GM23338 (cell line): ENCODE measurements at regions not wholly inside any gene's neighbourhood (a gene's known extent, or its start where the extent isn't known, plus 50 kb on each side); places are given as distances from the start of the nearest gene placed in this dataset.

Source experiments
- ATAC-seq: fragments of 200-7000 bp; cut with Tn5 transposase; 3 replicates; pipeline ENCODE4 v1.9.1; 2020
- DNase-seq: peaks from one replicate; pipeline ENCODE4 v3.0.0-alpha.2; 2015; ENCODE audit warnings: low spot score
- H2AFZ ChIP-seq: fragments of 200-600 bp; sonication (generic); 2 replicates; pipeline ENCODE4 v1.8.0; 2016; ENCODE audit warnings: antibody characterized with exemption, mild to moderate bottlenecking, moderate library complexity
- H3F3A ChIP-seq: fragments of 200-600 bp; sonication (generic); replicated peaks from 2 replicates; pipeline ENCODE4 v1.8.0; 2017; ENCODE audit warnings: antibody characterized with exemption, mixed run types, low read depth
- H3K27ac ChIP-seq: fragments of 200-600 bp; sonication (generic); 2 replicates; pipeline ENCODE4 v1.6.1; 2016; ENCODE audit warnings: low read depth
- H3K27me3 ChIP-seq: fragments of 200-600 bp; sonication (generic); 2 replicates; pipeline ENCODE4 v1.8.0; 2016; ENCODE audit warnings: mild to moderate bottlenecking, mixed run types, moderate library complexity; ENCODE audit not compliant: insufficient read depth
- H3K36me3 ChIP-seq: fragments of 200-600 bp; sonication (generic); 2 replicates; pipeline ENCODE4 v1.8.0; 2016; ENCODE audit warnings: mild to moderate bottlenecking; ENCODE audit not compliant: insufficient read depth
- H3K4me1 ChIP-seq: fragments of 200-600 bp; sonication (generic); 2 replicates; pipeline ENCODE4 v1.8.0; 2016; ENCODE audit warnings: mild to moderate bottlenecking, moderate library complexity; ENCODE audit not compliant: insufficient read depth
- H3K4me2 ChIP-seq: fragments of 200-600 bp; sonication (generic); 2 replicates; pipeline ENCODE4 v1.7.1; 2017; ENCODE audit warnings: mixed run types
- H3K4me3 ChIP-seq: fragments of 200-600 bp; sonication (generic); 2 replicates; pipeline ENCODE4 v1.6.1; 2016; ENCODE audit warnings: mixed run types
- H3K79me2 ChIP-seq: fragments of 200-600 bp; sonication (generic); replicated peaks from 2 replicates; pipeline ENCODE4 v1.8.0; 2017; ENCODE audit warnings: mild to moderate bottlenecking; ENCODE audit not compliant: insufficient read depth
- H3K9me2 ChIP-seq: fragments of 200-600 bp; sonication (generic); 2 replicates; pipeline ENCODE4 v1.8.0; 2017; ENCODE audit not compliant: insufficient read depth
- H4K20me1 ChIP-seq: fragments of 200-600 bp; sonication (generic); replicated peaks from 2 replicates; pipeline ENCODE4 v1.8.0; 2017; ENCODE audit warnings: mild to moderate bottlenecking; ENCODE audit not compliant: insufficient read depth
- H3K27ac Mint-ChIP-seq: 2 replicates; pipeline ENCODE4 v1.8.0; 2020; ENCODE audit warnings: inconsistent platforms, mild to moderate bottlenecking, moderate library complexity, mixed read lengths
- H3K27me3 Mint-ChIP-seq: 3 replicates; pipeline ENCODE4 v1.8.0; 2022; ENCODE audit warnings: low read depth, mild to moderate bottlenecking, moderate library complexity, mixed read lengths, inconsistent platforms; ENCODE audit not compliant: insufficient read depth, poor library complexity
- H3K36me3 Mint-ChIP-seq: 3 replicates; pipeline ENCODE4 v1.8.0; 2021; ENCODE audit warnings: low read depth, mild to moderate bottlenecking, inconsistent platforms, moderate library complexity, mixed read lengths
- H3K4me1 Mint-ChIP-seq: 3 replicates; pipeline ENCODE4 v1.8.0; 2020; ENCODE audit warnings: mild to moderate bottlenecking, inconsistent platforms, mixed read lengths
- H3K4me3 Mint-ChIP-seq: 3 replicates; pipeline ENCODE4 v1.8.0; 2021; ENCODE audit warnings: moderate library complexity, mild to moderate bottlenecking, inconsistent platforms, mixed read lengths
- H3K9me3 Mint-ChIP-seq: 3 replicates; pipeline ENCODE4 v1.8.0; 2020; ENCODE audit warnings: moderate library complexity, mild to moderate bottlenecking, inconsistent platforms, mixed read lengths
- CREB1 ChIP-seq: fragments of 250-450 bp; sonication (Bioruptor Pico); IDR thresholded peaks from 2 replicates; pipeline ENCODE4 v1.5.0; 2020; ENCODE audit warnings: low read depth, mild to moderate bottlenecking, moderate library complexity
- CTCF ChIP-seq, 2 experiments: fragments of 200-600 bp in 1 of 2; sonication (generic) in 1 of 2; conservative IDR thresholded peaks; 2 replicates each; pipeline versions ENCODE4 v1.5.1 to v1.6.1; 2016 to 2017; ENCODE audit warnings: antibody characterized with exemption in 2 of 2, low read depth in 2 of 2, mild to moderate bottlenecking in 2 of 2, moderate library complexity in 1 of 2
- ETS1 ChIP-seq: IDR thresholded peaks from 2 replicates; pipeline ENCODE4 v1.6.1; 2016; ENCODE audit warnings: antibody characterized with exemption
- EZH2 ChIP-seq: fragments of 200-600 bp; sonication (generic); IDR thresholded peaks from one replicate; pipeline ENCODE4 v1.8.0; 2017; ENCODE audit warnings: antibody characterized with exemption, mild to moderate bottlenecking, low read depth; ENCODE audit not compliant: unreplicated experiment
- NANOG ChIP-seq: IDR thresholded peaks from 2 replicates; pipeline ENCODE4 v1.6.1; 2016; ENCODE audit warnings: antibody characterized with exemption, borderline replicate concordance
- POLR2AphosphoS5 ChIP-seq: IDR thresholded peaks from 2 replicates; pipeline ENCODE4 v1.6.1; 2016; ENCODE audit warnings: antibody characterized with exemption, low read depth
- REST ChIP-seq: IDR thresholded peaks from one replicate; pipeline ENCODE4 v1.6.1; 2018; ENCODE audit warnings: antibody characterized with exemption; ENCODE audit not compliant: unreplicated experiment
- STAT1 ChIP-seq: IDR thresholded peaks from one replicate; pipeline ENCODE4 v1.6.1; 2016; ENCODE audit warnings: antibody characterized with exemption; ENCODE audit not compliant: unreplicated experiment
- ZNF114 ChIP-seq: fragments of 250-450 bp; sonication (Bioruptor Pico); IDR thresholded peaks from 2 replicates; pipeline ENCODE4 v1.5.0; 2020; ENCODE audit warnings: mild to moderate bottlenecking, moderate library complexity
- ZNF331 ChIP-seq: fragments of 250-450 bp; sonication (Bioruptor Pico); IDR thresholded peaks from 2 replicates; pipeline ENCODE4 v1.5.0; 2020; ENCODE audit warnings: low read depth, mild to moderate bottlenecking, moderate library complexity

- TF ChIP-seq CTCF (conservative IDR thresholded peaks at IDR 0.05; ENCODE audit: low read depth in 2 of 2) (no peak), EZH2 (no peak), STAT1 (no peak), ETS1 (no peak), ZNF331 (CRISPR knock-in tag) (no peak), ZNF114 (CRISPR knock-in tag) (no peak), REST (no peak)
These were observed 623.8 kb downstream of the FAT4 start (continued) for GRCh38 chr4:125938541-125938940.

- Mint-ChIP-seq H3K27me3 (no peaks in the 10 kb centered on the region), H3K4me3 (no peak overlapping the region), H3K4me1 (peaks cover 3% of the 10 kb centered on the region; the same call in 2 of the 3 replicates), H3K36me3 (no peaks in the 10 kb centered on the region), H3K9me3 (no peaks in the 10 kb centered on the region), H3K27ac (no peak overlapping the region)
- ATAC-seq (no peak), DNase-seq (no peak)
- Histone ChIP-seq H3K4me3 (no peak overlapping the region), H3K36me3 (no peaks in the 10 kb centered on the region), H3F3A (no peaks in the 10 kb centered on the region), H3K27ac (no peak overlapping the region), H3K4me2 (no peak overlapping the region), H2AFZ (no peak overlapping the region), H3K9me2 (no peaks in the 10 kb centered on the region), H4K20me1 (no peaks in the 10 kb centered on the region), H3K4me1 (no peaks in the 10 kb centered on the region; the same call in 1 of the 2 replicates), H3K27me3 (no peaks in the 10 kb centered on the region), H3K79me2 (no peaks in the 10 kb centered on the region)
- TF ChIP-seq REST (no peak), CREB1 (CRISPR knock-in tag) (no peak), POLR2AphosphoS5 (no peak), ETS1 (no peak), NANOG (no peak), EZH2 (no peak)
These were observed 625.7 kb downstream of the FAT4 start for GRCh38 chr4:125940426-125940825.
